K562 (cell line): ENCODE measurements at regions not wholly inside any gene's neighbourhood (a gene's known extent, or its start where the extent isn't known, plus 50 kb on each side); places are given as distances from the start of the nearest gene placed in this dataset.
A peak's percentile ranks its signal among the peaks of the same experiment; 100 is the strongest.

Experiments
- ATAC-seq: fragments of 200-7000 bp; cut with Tn5 transposase; 3 replicates; pipeline ENCODE4 v1.9.1; 2020; ENCODE audit warnings: moderate library complexity
- BruUV-seq: library from RNA; stranded (reverse); fragments of 400-500 nt; replicated peaks from 2 replicates; lab custom pipeline; 2021; lab: Mats Ljungman, UMichigan
- CTCF ChIA-PET: fragments of 300-600 bp; formaldehyde crosslinking; extraction: SDS; loops from one replicate; lab custom pipeline; 2021; ENCODE audit warnings: low intra/inter-chr PET ratio; lab: Yijun Ruan, JAX
- POLR2A ChIA-PET: fragments of 300-600, 350-650 bp; sonication (Branson Sonifier 250); formaldehyde crosslinking; extraction: SDS; loops from one replicate; lab custom pipeline; 2021; ENCODE audit warnings: antibody characterized with exemption, inconsistent platforms; lab: Yijun Ruan, JAX
- DNase-seq, 4 experiments: peaks; one replicate each; pipeline versions ENCODE4 v3.0.0 to v3.0.0-alpha.2; 2011 to 2018; ENCODE audit warnings: low spot score in 3 of 4, mixed read lengths in 3 of 4; ENCODE audit errors: extremely low read depth in 1 of 4
- FAIRE-seq: peaks from 2 replicates; lab custom pipeline; 2011; peaks lifted over from hg19 to GRCh38; lab: Jason Lieb, UNC
- H2AFZ ChIP-seq: 2 replicates; pipeline ENCODE4 v1.6.0; 2011; ENCODE audit warnings: low read depth, low read length, control low read depth, inconsistent platforms
- H3K27ac ChIP-seq: fragments of 200-600 bp; 3 replicates; pipeline ENCODE4 v1.8.0; 2011; ENCODE audit warnings: low read depth, mild to moderate bottlenecking, control low read depth, inconsistent platforms, low read length, moderate library complexity, mixed read lengths; ENCODE audit errors: extremely low read depth
- H3K27me3 ChIP-seq, 2 experiments: fragments of 300-600 bp in 1 of 2; 2 replicates in 1 of 2; 3 replicates in 1 of 2; pipeline versions ENCODE4 v1.6.0 to v1.8.0; 2011; ENCODE audit warnings: inconsistent platforms in 2 of 2, low read length in 2 of 2, mild to moderate bottlenecking in 1 of 2, mixed read lengths in 1 of 2, moderate library complexity in 1 of 2; ENCODE audit not compliant: control insufficient read depth in 2 of 2, insufficient read depth in 2 of 2
- H3K36me3 ChIP-seq: fragments of 300-600 bp; 3 replicates; pipeline ENCODE4 v1.8.0; 2011; ENCODE audit warnings: mild to moderate bottlenecking, low read length, inconsistent platforms; ENCODE audit not compliant: control insufficient read depth, insufficient read depth
- H3K4me1 ChIP-seq, 2 experiments: fragments of 200-600 bp in 1 of 2; replicated peaks in 1 of 2; 2 replicates in 1 of 2; 3 replicates in 1 of 2; pipeline versions ENCODE4 v1.5.1 to v1.8.0; 2011; ENCODE audit warnings: inconsistent platforms in 2 of 2, low read length in 2 of 2, mild to moderate bottlenecking in 1 of 2, mixed read lengths in 1 of 2, moderate library complexity in 1 of 2; ENCODE audit not compliant: control insufficient read depth in 2 of 2, insufficient read depth in 2 of 2
- H3K4me2 ChIP-seq: 2 replicates; pipeline ENCODE4 v1.6.1; 2011; ENCODE audit warnings: low read length, control low read depth, inconsistent platforms, mixed read lengths; ENCODE audit not compliant: insufficient read depth
- H3K4me3 ChIP-seq: fragments of 200-600 bp; sonication (generic), shearing (Covaris generic); 2 replicates; pipeline ENCODE4 v1.5.1; 2016; ENCODE audit warnings: control low read depth, inconsistent platforms
- H3K79me2 ChIP-seq: fragments of 200-600 bp; 3 replicates; pipeline ENCODE4 v1.8.0; 2011; ENCODE audit warnings: low read length, inconsistent platforms; ENCODE audit not compliant: control insufficient read depth, insufficient read depth
- H3K9ac ChIP-seq, 2 experiments: 2 replicates each; pipeline versions ENCODE4 v1.6.0 to v1.6.1; 2011; ENCODE audit warnings: low read depth in 2 of 2, low read length in 2 of 2, control low read depth in 1 of 2, inconsistent platforms in 1 of 2, mild to moderate bottlenecking in 1 of 2, mixed read lengths in 1 of 2; ENCODE audit not compliant: insufficient read depth in 1 of 2
- H3K9me1 ChIP-seq: one replicate; pipeline ENCODE4 v1.6.0; 2011; ENCODE audit warnings: inconsistent platforms, mild to moderate bottlenecking, low read length, moderate library complexity; ENCODE audit not compliant: control insufficient read depth, insufficient read depth
- H3K9me3 ChIP-seq: replicated peaks from 2 replicates; pipeline ENCODE4 v1.5.1; 2011; ENCODE audit warnings: low read depth, low read length, inconsistent platforms; ENCODE audit not compliant: control insufficient read depth, insufficient read depth
- H4K20me1 ChIP-seq: replicated peaks from 2 replicates; pipeline ENCODE4 v1.6.1; 2011; ENCODE audit warnings: low read length, inconsistent platforms, mixed read lengths; ENCODE audit not compliant: control insufficient read depth, insufficient read depth
- CTCFL ChIP-seq: IDR thresholded peaks from 2 replicates; pipeline ENCODE4 v1.6.1; 2011; ENCODE audit warnings: borderline replicate concordance, low read depth, mild to moderate bottlenecking, moderate library complexity, low read length; ENCODE audit not compliant: insufficient read depth, poor library complexity, severe bottlenecking
- ESRRA ChIP-seq: fragments of 450-650 bp; IDR thresholded peaks from 2 replicates; pipeline ENCODE4 v1.6.1; 2014; ENCODE audit warnings: low read depth, mild to moderate bottlenecking, moderate library complexity, borderline replicate concordance
- HES1 ChIP-seq: fragments of 450-650 bp; IDR thresholded peaks from 2 replicates; pipeline ENCODE4 v1.6.1; 2016; ENCODE audit warnings: low read depth, mild to moderate bottlenecking, moderate library complexity
- MAZ ChIP-seq, 2 experiments: fragments of 450-650 bp in 1 of 2; sonication (generic) in 1 of 2; formaldehyde crosslinking; IDR thresholded peaks in 1 of 2; conservative IDR thresholded peaks in 1 of 2; 2 replicates each; pipeline versions ENCODE4 v1.4.0 to v1.5.0; 2020; ENCODE audit warnings: mild to moderate bottlenecking in 1 of 2, missing genetic modification reagents in 1 of 2
- MLLT1 ChIP-seq, 2 experiments: fragments of 450-650 bp; IDR thresholded peaks; 2 replicates each; pipeline ENCODE4 v1.6.1; 2016
- MNT ChIP-seq, 2 experiments: fragments of 450-650 bp; conservative IDR thresholded peaks; 2 replicates each; pipeline ENCODE4 v1.6.1; 2017; ENCODE audit warnings: mild to moderate bottlenecking in 2 of 2, moderate library complexity in 2 of 2
- MXI1 ChIP-seq: IDR thresholded peaks from 2 replicates; pipeline ENCODE4 v1.6.1; 2011; ENCODE audit warnings: low read depth, mild to moderate bottlenecking, improper control_type of control experiment, low read length
- RBM22 ChIP-seq: fragments of 200-400 bp; formaldehyde crosslinking; IDR thresholded peaks from 2 replicates; pipeline ENCODE4 v1.6.1; 2018; ENCODE audit warnings: low read length, low read depth; ENCODE audit not compliant: poor library complexity, severe bottlenecking
- TAF7 ChIP-seq: fragments of 450-650 bp; IDR thresholded peaks from 2 replicates; pipeline ENCODE4 v1.6.1; 2016; ENCODE audit warnings: missing genetic modification characterization, missing compliant biosample characterization
- ZBTB33 ChIP-seq: sonication (generic); formaldehyde crosslinking; IDR thresholded peaks from 2 replicates; pipeline ENCODE4 v1.8.1; 2023; ENCODE audit warnings: mild to moderate bottlenecking, missing genetic modification reagents
- WGBS: fragments of 100-300 bp; shearing (Covaris generic); methylation state at CpG from one replicate; pipeline ENCODE4 v1.1.6; 2016; ENCODE audit warnings: low coverage, mixed read lengths; ENCODE audit not compliant: insufficient coverage; ENCODE audit errors: missing lambda C conversion rate; 5-methylcytosine and 5-hydroxymethylcytosine counted together
- in situ Hi-C: fragments of 300-500 bp; cut with MboI; formaldehyde crosslinking; loops from 4 replicates; pipeline ENCODE4 v1.15.0; 2018; ENCODE audit warnings: inconsistent platforms, mixed read lengths
- intact Hi-C: fragments of 100-400 bp; cut with micrococcal nuclease; formaldehyde crosslinking; loops from 2 replicates; pipeline ENCODE4 v1.14.2; 2022

- no peaks in the 10 kb centered on the region for H3K4me1 ChIP-seq
- no peaks in the 10 kb centered on the region; a peak in 1 of 5 replicates for H3K27me3 ChIP-seq
- POLR2A ChIA-PET, result no interaction called here
- H4K20me1 ChIP-seq, result no peaks in the 10 kb centered on the region
- H3K9me3 ChIP-seq, result no peaks in the 10 kb centered on the region
- H3K9me1 ChIP-seq, result no peaks in the 10 kb centered on the region
- no peak overlapping the region for H3K9ac ChIP-seq
- H3K79me2 ChIP-seq, result no peaks in the 10 kb centered on the region
- no peak overlapping the region for H2AFZ ChIP-seq
- in situ Hi-C loops, result no loop called here
- no TSS peak for BruUV-seq
- WGBS, result 3% methylated on average over 3 of the region's 5 CpGs
- no peak overlapping the region for H3K27ac ChIP-seq
- DNase-seq (no peak), ATAC-seq (no peak), FAIRE-seq (no peak)
- H3K36me3 ChIP-seq, result no peaks in the 10 kb centered on the region
- no peak overlapping the region for H3K4me3 ChIP-seq
- intact Hi-C loops, result no loop called here
- CTCF ChIA-PET, result no interaction called here
- H3K4me2 ChIP-seq, result no peak overlapping the region
- TF ChIP-seq MXI1 (no peak), MAZ (CRISPR knock-in tag; conservative IDR thresholded peaks at IDR 0.05 in 1 of 2, IDR thresholded peaks at IDR 0.05 in 1 of 2) (no peak), MLLT1 (IDR thresholded peaks at IDR 0.05) (peak in 1 of 2 experiments; percentile 90; a peak in 2 of 4 replicates), CTCFL (no peak), TAF7 (tag) (no peak), MNT (conservative IDR thresholded peaks at IDR 0.05) (no peak), ZBTB33 (CRISPR knock-in tag) (no peak), ESRRA (no peak), RBM22 (no peak), HES1 (no peak)
Measured at GRCh38 chr22:48846200-48846599, 981.5 kb downstream of the BRD1 start.
